ENCODE measurements at regions not wholly inside any gene's neighbourhood (a gene's known extent, or its start where the extent isn't known, plus 50 kb on each side); places are given as distances from the start of the nearest gene placed in this dataset.

GRCh38 chr2:114389021-114389420, 53.4 kb upstream of the DPP10 start:
- no peaks in the 10 kb centered on the region for H4K20me1 ChIP-seq
- H3K27me3 ChIP-seq, result no peaks in the 10 kb centered on the region
- TF ChIP-seq Cebpa-rat (IDR thresholded peaks at IDR 0.05), result no peak
- no peaks in the 10 kb centered on the region for H3K4me1 ChIP-seq
- no peak overlapping the region for H3K9ac ChIP-seq
- no peak overlapping the region for H3K4me3 ChIP-seq
- peaks cover 0 to 5% (median 0%) of the 10 kb centered on the region in 11 experiments; a peak in 2 of 22 replicates for H3K9me3 ChIP-seq (replicated peaks in 1 of 11)
- no peaks in the 10 kb centered on the region for H3K36me3 ChIP-seq
- H3K27ac ChIP-seq, result no peak overlapping the region
- H3K4me2 ChIP-seq, result no peak overlapping the region

Data from BLaER1 treated with 17β-estradiol and CSF1 and Interleukin-3, amounts not matched to agents 10 nM and 100 nM (cell line).